Suprapubic skin (tissue), 4 donors: ENCODE measurements at regions not wholly inside any gene's neighbourhood (a gene's known extent, or its start where the extent isn't known, plus 50 kb on each side); places are given as distances from the start of the nearest gene placed in this dataset.
"Not testable (repeated sequence)": the region's sequence is repeated elsewhere in the genome, so short reads cannot be mapped to it uniquely, and the experiment has no call there.

Experiments
- DNase-seq, 2 donors: peaks; one replicate each; pipeline ENCODE4 v3.0.0-alpha.2; 2019; ENCODE audit warnings: low spot score in 2 of 2
- H3K27ac ChIP-seq: fragments of 200-600 bp; sonication (generic); one replicate; pipeline ENCODE4 v1.5.1; 2019
- H3K27me3 ChIP-seq: fragments of 200-600 bp; sonication (generic); one replicate; pipeline ENCODE4 v1.5.1; 2019
- H3K36me3 ChIP-seq: fragments of 200-600 bp; sonication (generic); one replicate; pipeline ENCODE4 v1.5.1; 2019
- H3K4me1 ChIP-seq: fragments of 200-600 bp; sonication (generic); one replicate; pipeline ENCODE4 v1.5.1; 2019
- H3K4me3 ChIP-seq: fragments of 200-600 bp; sonication (generic); one replicate; pipeline ENCODE4 v1.5.1; 2019; ENCODE audit warnings: mild to moderate bottlenecking
- H3K9me3 ChIP-seq: fragments of 200-600 bp; sonication (generic); one replicate; pipeline ENCODE4 v1.5.1; 2019
- EP300 ChIP-seq: sonication (generic); formaldehyde crosslinking; IDR thresholded peaks from one replicate; pipeline ENCODE4 v1.6.1; 2017; ENCODE audit warnings: antibody characterized with exemption
- POLR2A ChIP-seq, 2 donors: fragments of 450-650 bp; IDR thresholded peaks; one replicate each; pipeline ENCODE4 v1.6.1; 2017; ENCODE audit warnings: antibody characterized with exemption in 2 of 2, mild to moderate bottlenecking in 2 of 2, moderate library complexity in 2 of 2
- POLR2AphosphoS5 ChIP-seq, 3 donors: sonication (generic); formaldehyde crosslinking; IDR thresholded peaks; one replicate each; pipeline ENCODE4 v1.6.1; 2017; ENCODE audit warnings: antibody characterized with exemption in 3 of 3
- WGBS: methylation state at CpG from one replicate; pipeline ENCODE4 v1.1.5; 2018; 5-methylcytosine and 5-hydroxymethylcytosine counted together
- TF ChIP-seq, protein P1 (sequence below), 2 donors: fragments of 200-600 bp in 1 of 2; fragments of 450-650 bp in 1 of 2; sonication (generic) in 1 of 2; IDR thresholded peaks; one replicate each; pipeline ENCODE4 v1.5.1; 2016 to 2019; ENCODE audit warnings: antibody characterized with exemption in 2 of 2, mild to moderate bottlenecking in 1 of 2, moderate library complexity in 1 of 2

DNA sequence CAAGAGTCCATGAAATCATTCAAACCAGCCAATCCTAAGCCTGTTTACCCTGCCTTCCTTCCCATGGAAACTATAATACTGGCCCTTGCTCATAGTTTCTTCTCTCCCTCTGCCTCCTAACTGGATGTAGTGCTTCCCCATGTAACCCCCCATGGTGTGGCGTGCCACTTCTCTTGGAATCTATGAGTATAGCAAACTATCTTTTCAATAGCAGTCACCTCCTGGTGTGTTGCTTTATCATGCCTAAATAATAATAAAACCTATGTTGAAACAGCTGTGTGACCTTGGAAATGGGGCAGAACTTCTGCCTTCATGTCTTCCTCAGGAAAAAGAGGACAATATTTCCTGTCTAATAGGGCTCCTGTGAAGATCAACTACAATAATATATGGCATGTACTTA is 234.8 kb upstream of the EDNRA start:
- Histone ChIP-seq H3K4me1 (no peaks in the 10 kb centered on the region), H3K27ac (no peak overlapping the region), H3K27me3 (no peaks in the 10 kb centered on the region), H3K9me3 (no peaks in the 10 kb centered on the region), H3K36me3 (no peaks in the 10 kb centered on the region), H3K4me3 (no peak overlapping the region)
- no peak for DNase-seq
- 89% methylated on average over 1 of the region's 1 CpG for WGBS
- TF ChIP-seq POLR2A (IDR thresholded peaks at IDR 0.05) (no peak), EP300 (no peak), POLR2AphosphoS5 (IDR thresholded peaks at IDR 0.05) (no peak)
- TF ChIP-seq, protein P1, sequence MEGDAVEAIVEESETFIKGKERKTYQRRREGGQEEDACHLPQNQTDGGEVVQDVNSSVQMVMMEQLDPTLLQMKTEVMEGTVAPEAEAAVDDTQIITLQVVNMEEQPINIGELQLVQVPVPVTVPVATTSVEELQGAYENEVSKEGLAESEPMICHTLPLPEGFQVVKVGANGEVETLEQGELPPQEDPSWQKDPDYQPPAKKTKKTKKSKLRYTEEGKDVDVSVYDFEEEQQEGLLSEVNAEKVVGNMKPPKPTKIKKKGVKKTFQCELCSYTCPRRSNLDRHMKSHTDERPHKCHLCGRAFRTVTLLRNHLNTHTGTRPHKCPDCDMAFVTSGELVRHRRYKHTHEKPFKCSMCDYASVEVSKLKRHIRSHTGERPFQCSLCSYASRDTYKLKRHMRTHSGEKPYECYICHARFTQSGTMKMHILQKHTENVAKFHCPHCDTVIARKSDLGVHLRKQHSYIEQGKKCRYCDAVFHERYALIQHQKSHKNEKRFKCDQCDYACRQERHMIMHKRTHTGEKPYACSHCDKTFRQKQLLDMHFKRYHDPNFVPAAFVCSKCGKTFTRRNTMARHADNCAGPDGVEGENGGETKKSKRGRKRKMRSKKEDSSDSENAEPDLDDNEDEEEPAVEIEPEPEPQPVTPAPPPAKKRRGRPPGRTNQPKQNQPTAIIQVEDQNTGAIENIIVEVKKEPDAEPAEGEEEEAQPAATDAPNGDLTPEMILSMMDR (IDR thresholded peaks at IDR 0.05): no peak

DNA sequence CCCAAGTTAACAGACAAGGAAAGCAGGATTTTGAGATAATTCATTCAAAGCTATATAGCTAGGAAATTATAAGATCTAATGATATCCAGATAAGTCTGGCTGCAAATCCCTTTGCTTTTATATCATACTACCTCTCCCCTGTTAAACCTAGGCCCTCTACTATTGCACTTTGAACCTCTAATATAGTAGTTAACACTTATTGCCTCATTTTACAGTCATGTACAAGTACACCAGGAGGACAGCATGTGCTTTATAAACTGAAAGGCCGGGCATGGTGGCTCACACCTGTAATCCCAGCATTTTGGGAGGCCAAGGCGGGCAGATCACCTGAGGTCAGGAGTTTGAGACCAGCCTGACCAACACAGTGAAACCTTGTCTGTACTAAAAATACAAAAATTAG is 234.4 kb upstream of the EDNRA start:
- H3K27me3 ChIP-seq, H3K36me3 ChIP-seq, H3K9me3 ChIP-seq, DNase-seq, H3K27ac ChIP-seq, H3K4me3 ChIP-seq, H3K4me1 ChIP-seq: not testable (repeated sequence)
- WGBS: 89% methylated on average over 2 of the region's 2 CpGs

DNA sequence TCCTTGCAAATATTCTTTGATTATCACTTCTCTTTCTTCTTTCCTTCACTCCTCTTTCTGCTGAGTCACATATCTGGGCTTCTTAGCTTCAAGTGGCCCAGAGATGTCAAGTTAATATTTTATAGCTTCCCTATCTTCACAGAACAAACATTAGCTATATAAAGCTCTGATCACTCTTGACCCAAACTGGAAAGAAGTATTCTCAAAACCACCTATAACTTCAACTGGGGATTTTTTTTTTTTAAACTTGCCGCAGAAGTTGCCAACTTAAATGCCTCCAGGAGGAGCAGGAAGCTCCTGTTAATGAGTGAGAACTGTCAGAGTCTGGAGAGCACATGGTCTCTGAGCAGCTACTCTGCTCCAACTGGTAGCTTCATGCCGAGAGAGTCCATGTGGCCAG is 233.3 kb upstream of the EDNRA start:
- DNase-seq: no peak
- TF ChIP-seq, protein P1 (IDR thresholded peaks at IDR 0.05): no peak
- no peak for TF ChIP-seq POLR2AphosphoS5 (IDR thresholded peaks at IDR 0.05)
- no peak for TF ChIP-seq POLR2A (IDR thresholded peaks at IDR 0.05)
- TF ChIP-seq EP300: no peak
- no peaks in the 10 kb centered on the region for H3K36me3 ChIP-seq
- H3K27me3 ChIP-seq: no peaks in the 10 kb centered on the region
- no peaks in the 10 kb centered on the region for H3K9me3 ChIP-seq
- H3K27ac ChIP-seq: no peak overlapping the region
- H3K4me1 ChIP-seq: no peaks in the 10 kb centered on the region
- WGBS: 30% methylated on average over 2 of the region's 2 CpGs
- no peak overlapping the region for H3K4me3 ChIP-seq

DNA sequence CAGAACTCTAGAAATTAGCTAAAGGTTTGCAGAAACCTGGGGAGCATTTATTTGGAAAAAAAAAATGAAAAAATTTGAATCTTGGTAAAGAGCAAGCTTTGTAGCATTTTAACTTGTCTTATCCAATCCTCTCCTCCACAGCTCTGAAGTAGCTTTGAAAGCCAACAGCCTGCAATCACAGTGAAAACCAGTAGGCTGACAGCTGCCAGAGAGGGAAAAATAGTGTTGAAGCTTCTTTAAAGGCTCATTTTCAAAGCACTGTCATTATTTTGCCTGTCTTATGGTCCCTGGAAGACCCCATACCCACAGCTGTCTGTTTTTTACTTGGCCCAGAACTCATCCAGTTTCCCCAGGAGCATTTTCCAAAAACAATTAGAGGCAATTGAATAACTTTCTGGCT is 230.8 kb upstream of the EDNRA start:
- no peak for TF ChIP-seq POLR2AphosphoS5 (IDR thresholded peaks at IDR 0.05)
- no peak for TF ChIP-seq POLR2A (IDR thresholded peaks at IDR 0.05)
- TF ChIP-seq, protein P1 (IDR thresholded peaks at IDR 0.05): no peak
- no peak for TF ChIP-seq EP300
- no peaks in the 10 kb centered on the region for H3K9me3 ChIP-seq
- H3K36me3 ChIP-seq: no peaks in the 10 kb centered on the region
- no peaks in the 10 kb centered on the region for H3K4me1 ChIP-seq
- no peak for DNase-seq
- no peak overlapping the region for H3K27ac ChIP-seq
- no peak overlapping the region for H3K4me3 ChIP-seq
- no peaks in the 10 kb centered on the region for H3K27me3 ChIP-seq

DNA sequence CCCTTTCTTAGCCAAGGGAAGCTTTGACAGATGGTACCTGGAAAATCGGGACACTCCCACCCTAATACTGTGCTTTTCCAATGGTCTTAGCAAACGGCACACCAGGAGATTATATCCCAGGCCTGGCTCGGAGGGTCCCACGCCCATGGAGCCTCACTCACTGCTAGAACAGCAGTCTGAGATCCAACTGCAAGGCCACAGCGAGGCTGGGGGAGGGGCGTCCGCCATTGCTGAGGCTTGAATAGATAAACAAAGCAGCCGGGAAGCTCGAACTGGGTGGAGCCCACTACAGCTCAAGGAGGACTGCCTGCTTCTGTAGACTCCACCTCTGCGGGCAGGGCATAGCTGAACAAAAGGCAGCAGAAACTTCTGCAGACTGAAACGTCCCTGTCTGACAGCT is 225.6 kb upstream of the EDNRA start:
- H3K36me3 ChIP-seq, H3K27ac ChIP-seq, H3K4me3 ChIP-seq, DNase-seq, H3K27me3 ChIP-seq, H3K4me1 ChIP-seq, H3K9me3 ChIP-seq: not testable (repeated sequence)
- WGBS: 88% methylated on average over 11 of the region's 11 CpGs

DNA sequence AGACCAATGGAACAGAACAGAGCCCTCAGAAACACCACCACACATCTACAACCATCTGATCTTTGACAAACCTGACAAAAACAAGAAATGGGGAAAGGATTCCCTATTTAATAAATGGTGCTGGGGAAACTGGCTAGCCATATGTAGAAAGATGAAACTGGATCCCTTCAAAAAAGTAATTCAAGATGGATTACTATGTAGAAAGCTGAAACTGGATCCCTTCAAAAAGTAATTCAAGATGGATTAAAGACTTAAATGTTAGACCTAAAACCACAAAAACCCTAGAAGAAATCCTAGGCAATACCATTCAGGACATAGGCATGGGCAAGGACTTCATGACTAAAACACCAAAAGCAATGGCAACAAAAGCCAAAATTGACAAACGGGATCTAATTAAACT is 221.6 kb upstream of the EDNRA start:
- DNase-seq, H3K4me3 ChIP-seq, H3K27me3 ChIP-seq, H3K9me3 ChIP-seq, H3K36me3 ChIP-seq, H3K4me1 ChIP-seq, H3K27ac ChIP-seq: not testable (repeated sequence)
- WGBS: 83% methylated on average over 1 of the region's 1 CpG

DNA sequence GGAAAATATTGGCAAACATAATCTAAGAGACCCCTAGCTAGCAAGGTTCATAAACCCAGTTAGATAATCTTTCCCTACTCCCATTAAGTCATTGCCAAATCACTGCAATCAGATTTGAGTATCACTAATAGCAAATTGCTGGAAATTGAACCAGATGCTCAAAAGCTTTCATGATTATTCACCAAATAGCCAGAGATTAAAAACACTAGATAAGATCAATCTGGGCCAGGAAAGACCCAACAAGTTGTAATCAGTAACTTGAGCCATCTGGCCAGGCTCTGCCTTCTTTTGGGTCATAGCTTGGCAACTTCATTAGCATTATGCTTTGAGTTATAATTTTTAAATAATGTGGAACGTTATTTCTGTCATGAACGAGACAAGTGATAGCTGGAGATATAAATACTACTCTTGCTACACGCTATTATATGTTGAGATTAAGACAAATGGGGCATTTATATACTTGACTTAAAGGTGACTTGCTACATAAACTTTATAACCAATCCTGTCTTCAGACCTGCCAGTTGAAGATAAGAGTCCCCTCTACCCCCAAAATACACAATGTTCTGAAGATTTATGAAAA is 196.6 kb upstream of the EDNRA start:
- DNase-seq: no peak
- Histone ChIP-seq H3K4me3 (no peak overlapping the region), H3K27me3 (no peaks in the 10 kb centered on the region), H3K9me3 (no peaks in the 10 kb centered on the region), H3K36me3 (no peaks in the 10 kb centered on the region), H3K27ac (no peak overlapping the region), H3K4me1 (no peaks in the 10 kb centered on the region)
- 47% methylated on average over 3 of the region's 3 CpGs for WGBS
- TF ChIP-seq EP300 (no peak), POLR2A (IDR thresholded peaks at IDR 0.05) (no peak), POLR2AphosphoS5 (IDR thresholded peaks at IDR 0.05) (no peak)
- TF ChIP-seq, protein P1 (IDR thresholded peaks at IDR 0.05): no peak
